HepG2 (cell line): ENCODE measurements at regions not wholly inside any gene's neighbourhood (a gene's known extent, or its start where the extent isn't known, plus 50 kb on each side); places are given as distances from the start of the nearest gene placed in this dataset.

Experiments used
- ATAC-seq: fragments of 200-7000 bp; cut with Tn5 transposase; 3 replicates; pipeline ENCODE4 v1.9.1; 2020; ENCODE audit warnings: mild to moderate bottlenecking, moderate library complexity
- BruUV-seq: library from RNA; stranded (reverse); fragments of 400-500 nt; replicated peaks from 2 replicates; lab custom pipeline; 2021; lab: Mats Ljungman, UMichigan
- CTCF ChIA-PET: fragments of 300-600 bp; formaldehyde crosslinking; extraction: SDS; loops from one replicate; lab custom pipeline; 2021; ENCODE audit warnings: low total read pairs, inconsistent platforms, low intra/inter-chr PET ratio; lab: Yijun Ruan, JAX
- POLR2A ChIA-PET: fragments of 350-600 bp; sonication (Branson Sonifier 250); formaldehyde crosslinking; loops from one replicate; lab custom pipeline; 2020; ENCODE audit warnings: antibody characterized with exemption, inconsistent platforms; lab: Yijun Ruan, JAX
- DNase-seq: peaks from one replicate; pipeline ENCODE4 v3.0.0-alpha.2; 2015; ENCODE audit warnings: low spot score
- FAIRE-seq: peaks from 3 replicates; lab custom pipeline; 2011; peaks lifted over from hg19 to GRCh38; lab: Jason Lieb, UNC
- H2AFZ ChIP-seq: one replicate; pipeline ENCODE4 v1.6.1; 2011; ENCODE audit warnings: low read length, inconsistent platforms
- H3K27ac ChIP-seq: fragments of 300-600 bp; 3 replicates; pipeline ENCODE4 v1.8.0; 2011; ENCODE audit warnings: mixed run types, mild to moderate bottlenecking, mixed read lengths, low read length, inconsistent platforms; ENCODE audit not compliant: insufficient read depth; ENCODE audit errors: extremely low read length
- H3K27me3 ChIP-seq, 2 experiments: fragments of 200-600 bp in 1 of 2; 2 replicates in 1 of 2; 3 replicates in 1 of 2; pipeline versions ENCODE4 v1.6.0 to v1.8.0; 2011; ENCODE audit warnings: low read length in 2 of 2, mild to moderate bottlenecking in 2 of 2, moderate library complexity in 2 of 2, inconsistent platforms in 1 of 2; ENCODE audit not compliant: insufficient read depth in 2 of 2, control insufficient read depth in 1 of 2
- H3K36me3 ChIP-seq, 2 experiments: fragments of 200-600 bp in 1 of 2; replicated peaks in 1 of 2; 2 replicates in 1 of 2; 3 replicates in 1 of 2; pipeline versions ENCODE4 v1.5.1 to v1.8.0; 2011; ENCODE audit warnings: low read length in 2 of 2, inconsistent platforms in 1 of 2; ENCODE audit not compliant: insufficient read depth in 2 of 2, control insufficient read depth in 1 of 2
- H3K4me1 ChIP-seq: 2 replicates; pipeline ENCODE4 v1.5.1; 2012; ENCODE audit warnings: low read length, inconsistent platforms; ENCODE audit not compliant: insufficient read depth
- H3K4me2 ChIP-seq: 2 replicates; pipeline ENCODE4 v1.6.0; 2011; ENCODE audit warnings: low read depth, low read length, inconsistent platforms
- H3K4me3 ChIP-seq, 3 experiments: fragments of 200-600 bp in 1 of 3; sonication (generic), shearing (Covaris generic) in 1 of 3; replicated peaks in 1 of 3; 2 replicates each; pipeline ENCODE4 v1.5.1; 2011 to 2016; ENCODE audit warnings: low read length in 3 of 3, inconsistent platforms in 2 of 3, low read depth in 2 of 3, mild to moderate bottlenecking in 2 of 3, control low read depth in 1 of 3, mixed read lengths in 1 of 3; ENCODE audit not compliant: insufficient read depth in 1 of 3
- H3K79me2 ChIP-seq: one replicate; pipeline ENCODE4 v1.6.1; 2011; ENCODE audit warnings: low read length, inconsistent platforms; ENCODE audit not compliant: insufficient read depth
- H3K9ac ChIP-seq: 2 replicates; pipeline ENCODE4 v1.6.0; 2011; ENCODE audit warnings: mild to moderate bottlenecking, low read depth, low read length, inconsistent platforms; ENCODE audit not compliant: insufficient read depth
- H3K9me3 ChIP-seq: 2 replicates; pipeline ENCODE4 v1.5.1; 2012; ENCODE audit warnings: mild to moderate bottlenecking, low read length
- H4K20me1 ChIP-seq: 2 replicates; pipeline ENCODE4 v1.6.0; 2011; ENCODE audit warnings: inconsistent platforms, mild to moderate bottlenecking, low read length, moderate library complexity; ENCODE audit not compliant: insufficient read depth
- CBX2 ChIP-seq, 2 experiments: fragments of 200-600 bp in 1 of 2; sonication (generic); formaldehyde crosslinking in 1 of 2; IDR thresholded peaks; 2 replicates each; pipeline versions ENCODE4 v1.7.0 to v1.8.1; 2018 to 2022; ENCODE audit warnings: low read depth in 2 of 2, low read length in 1 of 2, mild to moderate bottlenecking in 1 of 2, missing genetic modification reagents in 1 of 2
- HMGA1 ChIP-seq: sonication (generic); formaldehyde crosslinking; conservative IDR thresholded peaks from 2 replicates; pipeline ENCODE4 v1.4.0; 2020; ENCODE audit warnings: missing genetic modification reagents
- POLR2AphosphoS5 ChIP-seq: IDR thresholded peaks from 2 replicates; pipeline ENCODE4 v1.6.1; 2012; ENCODE audit warnings: low read depth, low read length
- SNAI1 ChIP-seq: sonication (generic); formaldehyde crosslinking; IDR thresholded peaks from 2 replicates; pipeline ENCODE4 v1.5.0; 2020; ENCODE audit warnings: mild to moderate bottlenecking, missing genetic modification reagents, borderline replicate concordance
- TERF1 ChIP-seq: sonication (generic); formaldehyde crosslinking; IDR thresholded peaks from 2 replicates; pipeline ENCODE4 v1.8.0; 2022; ENCODE audit warnings: mild to moderate bottlenecking, missing genetic modification reagents, moderate library complexity
- ZNF17 ChIP-seq: sonication (generic); formaldehyde crosslinking; IDR thresholded peaks from 2 replicates; pipeline ENCODE4 v1.5.0; 2020; ENCODE audit warnings: mild to moderate bottlenecking, missing genetic modification reagents
- ZNF350 ChIP-seq: sonication (generic); formaldehyde crosslinking; IDR thresholded peaks from 2 replicates; pipeline ENCODE4 v1.4.0; 2020; ENCODE audit warnings: mild to moderate bottlenecking, low read depth, missing genetic modification reagents, borderline replicate concordance
- ZNF460 ChIP-seq: sonication (generic); formaldehyde crosslinking; IDR thresholded peaks from 2 replicates; pipeline ENCODE4 v1.5.1; 2020; ENCODE audit warnings: missing genetic modification reagents, mild to moderate bottlenecking, borderline replicate concordance
- ZNF549 ChIP-seq: sonication (generic); formaldehyde crosslinking; IDR thresholded peaks from 2 replicates; pipeline ENCODE4 v1.5.0; 2020; ENCODE audit warnings: missing genetic modification reagents
- ZNF7 ChIP-seq: IDR thresholded peaks from 2 replicates; pipeline ENCODE4 v1.6.1; 2016; ENCODE audit warnings: missing biosample characterization, missing genetic modification reagents
- ZNF772 ChIP-seq: sonication (generic); formaldehyde crosslinking; IDR thresholded peaks from 2 replicates; pipeline ENCODE4 v1.5.0; 2020; ENCODE audit warnings: mild to moderate bottlenecking, missing genetic modification reagents
- ZSCAN20 ChIP-seq: sonication (generic); formaldehyde crosslinking; IDR thresholded peaks from 2 replicates; pipeline ENCODE4 v1.4.0; 2020; ENCODE audit warnings: missing genetic modification reagents, mild to moderate bottlenecking, borderline replicate concordance
- WGBS: methylation state at CpG from one replicate; pipeline ENCODE4 v1.1.6; 2017; ENCODE audit warnings: low lambda C conversion rate; 5-methylcytosine and 5-hydroxymethylcytosine counted together
- in situ Hi-C: cut with HindIII; loops from 2 replicates; pipeline ENCODE4 v1.10.0; 2017; ENCODE audit warnings: low pct_unique_long_range_greater_than_20kb; ENCODE audit not compliant: extremely low pct_ligation_motif_present
- intact Hi-C: fragments of 100-400 bp; cut with micrococcal nuclease; formaldehyde crosslinking; loops from one replicate; pipeline ENCODE4 v1.10.0; 2022; ENCODE audit not compliant: unreplicated experiment

GRCh38 chr11:32033491-32033890, 57.4 kb upstream of the RCN1 start (continued):
- TF ChIP-seq ZNF460 (CRISPR knock-in tag) (no peak), POLR2AphosphoS5 (no peak), ZNF772 (CRISPR knock-in tag) (no peak)

GRCh38 chr11:32033067-32033466, 57.8 kb upstream of the RCN1 start:
- intact Hi-C loops: no loop called here
- H3K4me2 ChIP-seq: no peak overlapping the region
- no TSS peak for BruUV-seq
- no peak for ATAC-seq
- in situ Hi-C loops: no loop called here
- H3K9me3 ChIP-seq: no peaks in the 10 kb centered on the region
- FAIRE-seq: no peak
- H3K4me3 ChIP-seq: no peak overlapping the region
- no peak overlapping the region for H2AFZ ChIP-seq
- TF ChIP-seq ZNF17 (CRISPR knock-in tag) (no peak), ZNF549 (CRISPR knock-in tag) (no peak), TERF1 (CRISPR knock-in tag) (no peak), ZNF7 (CRISPR knock-in tag) (no peak), ZSCAN20 (CRISPR knock-in tag) (no peak), ZNF350 (CRISPR knock-in tag) (no peak), SNAI1 (CRISPR knock-in tag) (no peak), CBX2 (IDR thresholded peaks at IDR 0.05; ENCODE audit: low read depth, low read length) (no peak), CBX2 (CRISPR knock-in tag; IDR thresholded peaks at IDR 0.05; ENCODE audit: low read depth) (no peak), HMGA1 (no peak)
- H4K20me1 ChIP-seq: no peaks in the 10 kb centered on the region
- DNase-seq: no peak
- H3K36me3 ChIP-seq: no peaks in the 10 kb centered on the region
- H3K4me1 ChIP-seq: no peaks in the 10 kb centered on the region
- ChIA-PET CTCF (no interaction called here), POLR2A (no interaction called here)
- 0% methylated on average over 2 of the region's 2 CpGs for WGBS
- H3K79me2 ChIP-seq: no peaks in the 10 kb centered on the region
- H3K27me3 ChIP-seq: peaks cover 0 to 15% of the 10 kb centered on the region in 2 experiments; a peak in 3 of 5 replicates
- no peak overlapping the region for H3K27ac ChIP-seq
- no peak overlapping the region for H3K9ac ChIP-seq
